SK-N-SH treated with all-trans-retinoic acid at 6 μM for 48 hours (cell line): ENCODE measurements at regions not wholly inside any gene's neighbourhood (a gene's known extent, or its start where the extent isn't known, plus 50 kb on each side); places are given as distances from the start of the nearest gene placed in this dataset.

Experiments
- ATAC-seq: fragments of 200-7000 bp; cut with Tn5 transposase; 3 replicates; pipeline ENCODE4 v1.9.1; 2020; ENCODE audit warnings: mild to moderate bottlenecking, moderate library complexity
- ARNTL ChIP-seq: fragments of 450-650 bp; formaldehyde crosslinking; IDR thresholded peaks from 2 replicates; pipeline ENCODE4 v1.5.0; 2020; ENCODE audit warnings: low read depth, mild to moderate bottlenecking, moderate library complexity, borderline replicate concordance
- BACH2 ChIP-seq: fragments of 250-450 bp; sonication (Bioruptor Pico); IDR thresholded peaks from 2 replicates; pipeline ENCODE4 v1.9.0; 2021; ENCODE audit warnings: mild to moderate bottlenecking, borderline replicate concordance
- CSDC2 ChIP-seq: fragments of 250-450 bp; sonication (Bioruptor Pico); IDR thresholded peaks from 2 replicates; pipeline ENCODE4 v1.5.0; 2020; ENCODE audit warnings: mild to moderate bottlenecking, moderate library complexity
- ESRRG ChIP-seq: fragments of 250-450 bp; sonication (Bioruptor Pico); IDR thresholded peaks from 2 replicates; pipeline ENCODE4 v1.6.1; 2021; ENCODE audit warnings: mild to moderate bottlenecking
- GLIS3 ChIP-seq: fragments of 250-450 bp; sonication (Bioruptor Pico); IDR thresholded peaks from 2 replicates; pipeline ENCODE4 v1.5.0; 2020; ENCODE audit warnings: mild to moderate bottlenecking, moderate library complexity
- ISL1 ChIP-seq: fragments of 250-450 bp; sonication (Bioruptor Pico); IDR thresholded peaks from 2 replicates; pipeline ENCODE4 v2.1.2; 2022; ENCODE audit warnings: mild to moderate bottlenecking, moderate library complexity
- POU6F1 ChIP-seq: fragments of 250-450 bp; sonication (Bioruptor Pico); IDR thresholded peaks from 2 replicates; pipeline ENCODE4 v1.8.0; 2021; ENCODE audit warnings: low read depth, mild to moderate bottlenecking, moderate library complexity, borderline replicate concordance
- PPARA ChIP-seq: fragments of 250-450 bp; sonication (Bioruptor Pico); IDR thresholded peaks from 2 replicates; pipeline ENCODE4 v1.5.0; 2020; ENCODE audit warnings: mild to moderate bottlenecking, borderline replicate concordance
- RARB ChIP-seq: fragments of 250-450 bp; sonication (Bioruptor Pico); IDR thresholded peaks from 2 replicates; pipeline ENCODE4 v1.8.0; 2021; ENCODE audit warnings: mild to moderate bottlenecking, moderate library complexity
- SNAI2 ChIP-seq: fragments of 250-450 bp; sonication (Bioruptor Pico); IDR thresholded peaks from 2 replicates; pipeline ENCODE4 v1.5.0; 2020; ENCODE audit warnings: mild to moderate bottlenecking, moderate library complexity
- TCF4 ChIP-seq: fragments of 250-450 bp; sonication (Bioruptor Pico); IDR thresholded peaks from 2 replicates; pipeline ENCODE4 v1.8.0; 2021; ENCODE audit warnings: mild to moderate bottlenecking, moderate library complexity, borderline replicate concordance
- TSHZ2 ChIP-seq: fragments of 250-450 bp; sonication (Bioruptor Pico); IDR thresholded peaks from 2 replicates; pipeline ENCODE4 v1.5.0; 2020; ENCODE audit warnings: mild to moderate bottlenecking, moderate library complexity
- ZC3H10 ChIP-seq: fragments of 250-450 bp; sonication (Bioruptor Pico); IDR thresholded peaks from 2 replicates; pipeline ENCODE4 v1.5.1; 2021; ENCODE audit warnings: mild to moderate bottlenecking, moderate library complexity
- ZFP3 ChIP-seq: fragments of 250-450 bp; sonication (Bioruptor Pico); IDR thresholded peaks from 2 replicates; pipeline ENCODE4 v1.5.0; 2020; ENCODE audit warnings: mild to moderate bottlenecking, moderate library complexity
- ZFP30 ChIP-seq: fragments of 450-650 bp; formaldehyde crosslinking; IDR thresholded peaks from 2 replicates; pipeline ENCODE4 v1.5.0; 2022; ENCODE audit warnings: mild to moderate bottlenecking, moderate library complexity
- ZNF70 ChIP-seq: fragments of 450-650 bp; formaldehyde crosslinking; IDR thresholded peaks from 2 replicates; pipeline ENCODE4 v1.5.0; 2020; ENCODE audit warnings: mild to moderate bottlenecking, moderate library complexity
- ZNF8 ChIP-seq: fragments of 450-650 bp; formaldehyde crosslinking; IDR thresholded peaks from 2 replicates; pipeline ENCODE4 v1.5.0; 2020; ENCODE audit warnings: mild to moderate bottlenecking, moderate library complexity
- TF ChIP-seq, protein P1 (sequence below): fragments of 250-450 bp; sonication (Bioruptor Pico); IDR thresholded peaks from 2 replicates; pipeline ENCODE4 v1.5.1; 2020; ENCODE audit warnings: low read depth, mild to moderate bottlenecking, moderate library complexity

DNA sequence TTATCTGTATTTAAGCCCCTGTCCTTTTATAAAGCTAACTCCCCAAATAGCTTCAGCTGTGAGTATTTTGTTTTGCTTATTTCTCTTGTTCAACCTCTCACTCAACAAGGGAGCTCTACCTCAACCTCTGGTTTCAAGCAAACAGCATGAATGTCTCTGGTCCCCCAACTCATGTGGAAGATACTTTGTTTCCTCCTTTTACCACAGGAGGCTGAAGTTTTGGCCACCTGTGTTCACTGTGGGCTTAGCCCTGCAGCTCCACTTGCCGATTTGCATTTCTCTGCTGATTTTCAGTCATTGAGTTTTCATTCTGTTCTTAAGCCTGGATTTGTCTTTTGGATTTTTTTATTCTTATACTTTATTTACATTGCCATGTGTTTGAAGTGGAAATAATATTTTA is 613.1 kb downstream of the USP25 start (continued):
- TF ChIP-seq, protein P1, sequence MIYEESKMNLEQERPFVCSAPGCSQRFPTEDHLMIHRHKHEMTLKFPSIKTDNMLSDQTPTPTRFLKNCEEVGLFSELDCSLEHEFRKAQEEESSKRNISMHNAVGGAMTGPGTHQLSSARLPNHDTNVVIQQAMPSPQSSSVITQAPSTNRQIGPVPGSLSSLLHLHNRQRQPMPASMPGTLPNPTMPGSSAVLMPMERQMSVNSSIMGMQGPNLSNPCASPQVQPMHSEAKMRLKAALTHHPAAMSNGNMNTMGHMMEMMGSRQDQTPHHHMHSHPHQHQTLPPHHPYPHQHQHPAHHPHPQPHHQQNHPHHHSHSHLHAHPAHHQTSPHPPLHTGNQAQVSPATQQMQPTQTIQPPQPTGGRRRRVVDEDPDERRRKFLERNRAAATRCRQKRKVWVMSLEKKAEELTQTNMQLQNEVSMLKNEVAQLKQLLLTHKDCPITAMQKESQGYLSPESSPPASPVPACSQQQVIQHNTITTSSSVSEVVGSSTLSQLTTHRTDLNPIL (CRISPR knock-in tag), result no peak

DNA sequence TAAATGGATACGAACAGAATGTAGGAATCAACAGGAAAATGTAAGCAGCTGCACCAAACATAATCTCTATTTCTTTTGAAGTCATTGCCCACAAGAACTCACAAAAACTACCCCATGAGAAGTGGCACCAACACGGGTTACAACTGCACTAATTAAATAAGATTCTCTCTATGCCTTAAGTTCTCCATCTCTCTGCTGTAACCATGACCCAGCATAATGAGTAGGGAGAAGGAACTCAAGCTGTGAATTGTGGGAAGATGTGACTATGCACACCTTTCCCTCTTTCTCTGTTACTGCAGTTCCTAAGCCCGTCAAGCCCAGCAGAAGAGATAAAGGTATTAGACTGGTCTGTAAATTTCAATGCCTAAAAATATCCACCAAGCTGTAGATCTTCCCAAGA is 614.0 kb downstream of the USP25 start:
- no peak for TF ChIP-seq ZNF8 (CRISPR knock-in tag)
- TF ChIP-seq ARNTL (CRISPR knock-in tag), result no peak
- TF ChIP-seq ESRRG (CRISPR knock-in tag), result no peak
- TF ChIP-seq ISL1 (CRISPR knock-in tag), result no peak
- TF ChIP-seq ZFP3 (CRISPR knock-in tag), result no peak
- no peak for ATAC-seq

GRCh38 chr21:16345757-16346156 is 616.0 kb downstream of the USP25 start:
- TF ChIP-seq, protein P1 (CRISPR knock-in tag), result 0 out of 2 replicates have a peak, but pooled peaks have one; percentile 36
- TF ChIP-seq GLIS3 (CRISPR knock-in tag) (peak; percentile 83), CSDC2 (CRISPR knock-in tag) (0 out of 2 replicates have a peak, but pooled peaks have one; percentile 20), ZNF70 (CRISPR knock-in tag) (no peak), POU6F1 (CRISPR knock-in tag) (no peak), ZFP3 (CRISPR knock-in tag) (peak; percentile 49; the same call in 1 of the 2 replicates), PPARA (CRISPR knock-in tag) (no peak), BACH2 (CRISPR knock-in tag) (no peak), RARB (CRISPR knock-in tag) (no peak), TSHZ2 (CRISPR knock-in tag) (peak; percentile 92; the same call in 1 of the 2 replicates), TCF4 (CRISPR knock-in tag) (peak; percentile 84), ISL1 (CRISPR knock-in tag) (peak; percentile 95)
- no peak for ATAC-seq

GRCh38 chr21:16347223-16347622 is 617.4 kb downstream of the USP25 start:
- no peak for TF ChIP-seq ARNTL (CRISPR knock-in tag)
- TF ChIP-seq TSHZ2 (CRISPR knock-in tag), result no peak
- no peak for TF ChIP-seq ZC3H10 (CRISPR knock-in tag)
- TF ChIP-seq ESRRG (CRISPR knock-in tag), result no peak
- TF ChIP-seq ZFP3 (CRISPR knock-in tag), result no peak
- TF ChIP-seq SNAI2 (CRISPR knock-in tag), result no peak
- no peak for TF ChIP-seq ISL1 (CRISPR knock-in tag)
- no peak for TF ChIP-seq GLIS3 (CRISPR knock-in tag)
- TF ChIP-seq ZFP30 (CRISPR knock-in tag), result no peak
- no peak for TF ChIP-seq CSDC2 (CRISPR knock-in tag)
- TF ChIP-seq, all 23 proteins: peak for 0
- no peak for ATAC-seq
